GM19467 (cell line): ENCODE measurements at regions not wholly inside any gene's neighbourhood (a gene's known extent, or its start where the extent isn't known, plus 50 kb on each side); places are given as distances from the start of the nearest gene placed in this dataset.
"Not testable (repeated sequence)": the region's sequence is repeated elsewhere in the genome, so short reads cannot be mapped to it uniquely, and the experiment has no call there.

Experiments
- ATAC-seq: cut with Tn5 transposase; IDR thresholded peaks from one replicate; pipeline ENCODE4 v1.9.1; 2021; ENCODE audit warnings: mild to moderate bottlenecking, moderate library complexity; ENCODE audit not compliant: unreplicated experiment

DNA sequence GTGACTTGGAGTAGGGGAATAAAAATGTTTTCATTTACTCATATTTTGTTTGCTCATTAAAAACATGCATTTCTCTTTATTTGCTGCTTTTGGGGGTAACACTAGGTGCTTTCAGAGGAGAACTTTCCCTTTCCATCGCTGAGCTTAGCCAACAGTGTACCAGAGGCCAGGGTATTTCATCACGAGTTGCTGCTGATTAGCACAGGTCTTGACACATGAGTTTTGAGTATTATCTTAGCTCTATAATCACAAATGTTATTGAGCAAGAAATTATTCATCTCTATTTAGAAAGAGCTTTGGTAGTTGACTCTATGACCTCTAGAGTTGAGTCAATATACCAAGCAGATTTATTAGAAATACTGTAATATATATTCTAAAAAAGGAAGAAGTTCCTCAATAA, 375.9 kb downstream of the NXPH1 start:
- no peak for ATAC-seq

DNA sequence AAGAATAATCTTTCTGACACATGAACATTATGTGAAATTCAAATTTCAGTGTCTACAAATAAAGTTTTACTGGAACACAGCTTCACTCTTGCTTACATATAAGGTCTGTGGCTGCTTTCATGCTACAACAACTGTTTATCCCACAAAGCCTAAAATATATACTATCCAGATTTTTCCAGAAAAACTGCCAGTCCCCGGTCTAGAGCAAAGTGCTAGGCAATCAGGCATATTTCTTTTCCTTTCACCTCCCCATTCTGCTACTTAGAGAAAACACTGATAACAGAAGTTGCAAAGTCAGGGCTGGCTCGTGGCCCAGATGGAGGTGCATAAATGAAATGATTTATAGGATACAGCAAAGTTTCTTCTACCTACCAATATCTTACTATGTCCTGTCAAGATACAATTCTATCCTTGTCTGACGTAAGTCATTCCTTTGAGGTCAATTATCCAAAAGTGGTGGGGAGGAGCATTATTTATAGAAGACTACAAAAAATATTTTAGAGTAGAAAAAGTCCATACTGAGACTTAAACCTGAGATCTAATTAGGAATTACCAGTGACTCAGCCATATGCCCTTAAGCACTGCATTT, 384.1 kb downstream of the NXPH1 start:
- ATAC-seq, result no peak

DNA sequence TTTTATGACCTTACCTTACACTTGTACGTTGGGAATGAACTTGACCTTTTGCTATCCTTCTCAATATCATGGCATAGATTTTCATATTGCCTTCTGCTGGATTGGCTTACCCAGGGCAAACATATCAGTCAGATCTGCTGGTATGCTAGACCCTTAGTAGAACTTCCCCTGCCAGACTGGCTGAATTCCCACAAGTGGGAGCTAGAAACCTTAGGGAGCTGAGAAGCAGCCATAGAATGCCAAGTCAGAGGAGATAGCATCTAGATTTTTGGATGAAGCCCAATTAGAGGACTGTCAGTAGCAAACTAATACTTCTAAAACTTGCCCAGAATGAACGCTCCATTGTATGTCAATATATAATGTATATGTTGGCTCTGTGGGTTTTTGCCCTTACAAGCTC, 385.0 kb downstream of the NXPH1 start:
- no peak for ATAC-seq

DNA sequence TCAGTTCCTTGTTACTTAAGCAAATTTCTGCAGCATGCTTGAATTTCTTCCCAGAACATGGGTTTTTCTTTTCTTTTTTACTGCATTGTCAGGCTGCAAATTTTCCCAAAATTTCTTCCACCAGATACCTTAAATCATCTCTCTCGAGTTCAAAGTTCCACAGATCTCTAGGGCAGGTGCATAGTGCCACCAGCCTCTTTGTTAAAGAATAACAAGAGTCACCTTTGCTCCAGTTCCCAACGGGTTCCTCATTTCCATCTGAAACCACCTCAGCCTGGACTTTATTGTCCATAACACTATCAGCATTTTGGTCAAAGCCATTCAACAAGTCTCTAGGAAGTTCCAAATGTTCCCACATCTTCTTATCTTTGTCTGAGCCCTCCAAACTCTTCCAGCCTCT, 389.2 kb downstream of the NXPH1 start:
- ATAC-seq, result no peak

DNA sequence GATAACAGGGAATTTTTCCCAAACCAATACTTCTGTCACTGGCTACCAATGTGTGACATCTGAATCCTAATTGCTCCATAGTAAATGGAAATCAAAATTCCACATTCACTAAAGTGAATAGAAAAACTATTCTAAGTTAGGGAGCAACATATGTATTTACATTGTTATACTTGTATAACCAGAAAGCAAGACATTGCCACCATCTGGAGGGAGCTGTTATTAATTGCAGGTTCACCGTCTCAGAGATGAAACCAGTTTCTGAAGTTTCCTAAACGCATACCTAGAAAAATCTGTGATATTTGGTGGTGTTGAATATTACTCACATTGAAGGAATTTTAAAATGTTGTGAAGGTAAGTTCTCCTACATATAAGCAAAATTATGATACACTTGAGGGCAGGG, 390.1 kb downstream of the NXPH1 start:
- no peak for ATAC-seq

DNA sequence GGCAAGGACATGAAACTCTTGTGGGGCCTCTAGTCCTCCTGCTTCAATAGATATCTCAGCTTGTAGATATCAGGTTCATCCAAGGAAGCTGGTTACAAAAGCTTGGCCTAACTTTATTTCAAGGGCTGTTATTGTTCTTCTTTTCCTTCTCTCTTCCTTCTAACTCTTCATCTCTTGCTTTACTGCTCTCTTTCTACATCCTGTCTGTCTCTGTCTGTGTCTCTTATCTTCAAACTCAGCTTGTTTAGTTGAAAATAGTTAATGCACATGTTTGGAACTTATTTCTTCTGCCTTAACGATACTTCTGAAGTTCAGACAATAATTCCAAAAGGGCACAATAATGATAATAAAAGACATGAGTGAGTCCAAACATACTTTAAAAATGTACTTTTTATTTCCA, 393.9 kb downstream of the NXPH1 start:
- no peak for ATAC-seq

DNA sequence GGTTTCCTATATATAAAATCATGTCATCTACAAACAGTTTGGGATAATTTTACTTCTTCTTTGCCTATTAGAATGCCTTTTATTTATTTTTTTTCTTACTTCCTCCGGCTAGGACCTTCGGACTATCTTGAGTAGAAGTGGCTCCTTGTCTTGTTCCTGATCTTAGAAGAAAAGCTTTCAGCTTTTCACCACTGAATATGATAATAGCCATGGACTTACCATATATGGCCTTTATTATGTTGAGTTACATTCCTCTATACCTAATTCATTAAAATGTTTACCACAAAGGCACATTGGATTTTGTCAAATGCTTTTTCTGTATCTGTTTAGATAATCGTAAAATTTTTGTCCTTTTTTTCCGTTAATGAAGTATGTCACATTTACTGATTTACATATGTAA, 395.7 kb downstream of the NXPH1 start:
- ATAC-seq, result no peak

DNA sequence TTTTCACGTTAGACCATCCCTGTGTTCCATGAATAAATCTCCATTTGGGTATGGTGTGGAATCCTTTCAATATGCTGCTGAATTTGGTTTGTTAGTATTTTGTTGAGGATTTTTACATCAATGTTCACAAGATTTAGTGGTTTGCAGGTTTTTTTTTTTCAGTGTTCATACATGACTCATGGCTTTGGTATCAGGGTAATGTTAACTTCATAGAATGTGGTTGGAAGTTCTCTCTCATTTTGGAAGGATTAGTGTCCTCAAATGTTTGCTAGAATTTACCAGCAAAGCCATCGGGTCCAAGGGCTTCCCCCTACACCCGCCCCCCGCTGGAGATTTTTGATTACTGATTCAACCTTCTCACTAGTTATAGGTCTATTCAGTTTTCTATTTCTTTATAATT, 398.0 kb downstream of the NXPH1 start:
- no peak for ATAC-seq

DNA sequence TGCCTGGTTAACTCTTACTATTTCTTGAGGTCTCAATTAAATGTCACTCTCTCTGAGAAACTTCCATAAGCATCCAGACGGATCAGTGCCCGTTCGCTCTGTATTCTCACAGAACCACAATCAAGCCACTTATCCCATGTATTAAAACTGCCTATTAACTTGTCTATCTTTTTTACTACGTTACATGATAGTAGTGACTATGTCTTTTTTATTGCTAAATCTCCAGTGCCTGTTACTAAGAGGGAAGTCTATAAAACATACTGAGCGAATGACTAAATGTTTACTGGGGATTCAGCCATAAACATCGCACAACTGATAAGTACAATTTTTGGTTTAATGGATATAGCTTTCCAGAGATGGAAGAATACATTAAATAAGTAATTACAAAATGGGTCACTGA, 399.9 kb downstream of the NXPH1 start:
- ATAC-seq, result no peak

DNA sequence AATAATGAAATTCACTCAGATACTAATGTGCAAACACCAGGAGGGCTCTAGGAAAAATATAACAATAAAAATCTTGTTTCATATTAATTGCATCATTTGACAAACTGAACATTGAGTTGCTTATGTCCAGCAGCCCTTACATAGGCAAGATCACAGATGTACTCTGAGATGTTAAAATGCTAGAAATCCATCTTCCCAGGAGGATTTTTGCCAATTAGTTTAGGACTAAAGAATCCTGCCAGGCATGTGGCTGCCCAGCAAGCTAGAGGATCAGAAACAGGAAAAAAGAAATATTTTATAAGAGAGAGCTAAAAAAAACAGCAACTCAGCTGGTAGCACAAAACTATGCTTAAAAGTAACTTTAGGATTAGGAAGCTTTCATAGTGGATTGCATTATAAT, 407.8 kb downstream of the NXPH1 start:
- ATAC-seq, result no peak

DNA sequence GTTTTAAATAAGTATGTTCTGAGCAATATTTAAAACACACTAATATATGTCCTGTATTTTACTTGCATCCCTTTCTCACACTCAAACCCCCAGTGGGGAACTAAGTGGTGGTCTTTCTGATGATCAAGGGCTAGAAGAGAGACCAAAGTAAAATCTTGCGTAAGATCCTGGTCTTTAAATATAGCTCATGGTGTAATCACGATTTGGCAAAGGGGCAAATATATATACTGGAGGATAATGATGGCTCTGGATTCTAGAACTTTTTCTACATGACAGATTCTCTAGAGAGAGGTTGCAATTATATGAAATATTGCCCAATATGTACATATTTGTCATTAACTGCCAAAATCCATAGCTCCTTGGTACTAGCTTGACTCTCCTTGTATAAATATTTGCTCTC, 438.3 kb downstream of the NXPH1 start:
- ATAC-seq, result no peak

DNA sequence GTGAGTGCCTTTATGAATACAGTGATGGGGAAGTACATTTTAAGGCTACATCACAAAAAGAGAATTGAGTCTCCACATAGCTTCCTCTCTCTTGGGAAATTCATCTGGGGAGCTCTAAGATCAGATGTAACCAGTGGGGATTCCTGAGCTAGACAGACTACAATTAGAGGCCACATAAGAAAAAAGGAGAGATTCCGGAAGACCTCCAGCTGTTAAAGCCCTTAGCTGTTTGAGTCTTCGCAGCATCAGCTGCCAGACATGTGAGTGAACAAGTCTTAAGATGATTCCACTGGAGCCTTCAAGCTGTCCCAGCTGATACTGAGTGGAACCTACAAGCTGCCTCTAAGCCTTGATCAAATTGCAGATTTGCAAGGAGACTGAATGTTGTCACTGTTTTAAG, 448.5 kb downstream of the NXPH1 start:
- no peak for ATAC-seq

DNA sequence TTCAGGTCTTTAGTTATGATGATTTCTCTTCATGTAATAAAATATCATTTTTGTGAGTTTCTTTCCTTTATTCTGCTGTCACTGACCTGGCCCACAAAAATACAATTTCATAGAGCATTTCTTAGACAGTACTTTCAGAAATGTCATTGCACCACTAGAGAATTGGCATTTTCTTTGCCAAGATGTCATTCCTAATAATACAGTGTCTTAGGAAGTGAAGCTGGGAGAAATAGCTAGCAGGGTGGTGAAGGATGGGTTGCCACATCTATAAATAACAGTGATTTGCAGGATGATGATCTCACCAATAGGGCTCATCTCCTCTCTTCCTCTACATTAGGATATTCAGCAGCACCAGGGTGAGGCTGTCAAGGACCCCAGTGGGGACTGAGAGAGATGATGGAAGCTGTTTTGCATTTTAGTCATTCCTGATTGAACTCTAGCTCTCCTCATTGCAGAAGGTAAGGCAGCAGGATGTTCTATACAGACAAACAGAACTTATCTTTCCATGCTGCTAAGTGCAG, 452.1 kb downstream of the NXPH1 start:
- no peak for ATAC-seq

DNA sequence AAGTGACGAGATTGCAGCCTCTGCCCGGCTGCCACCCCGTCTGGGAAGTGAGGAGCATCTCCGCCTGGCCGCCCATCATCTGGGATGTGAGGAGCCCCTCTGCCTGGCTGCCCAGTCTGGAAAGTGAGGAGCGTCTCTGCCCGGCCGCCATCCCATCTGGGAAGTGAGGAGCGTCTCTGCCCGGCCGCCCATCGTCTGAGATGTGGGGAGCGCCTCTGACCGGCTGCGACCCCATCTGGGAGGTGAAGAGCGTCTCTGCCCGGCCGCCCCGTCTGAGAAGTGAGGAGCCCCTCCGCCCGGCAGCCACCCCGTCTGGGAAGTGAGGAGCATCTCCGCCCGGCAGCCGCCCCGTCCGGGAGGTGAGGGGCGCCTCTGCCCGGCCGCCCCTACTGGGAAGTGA, 456.9 kb downstream of the NXPH1 start:
- ATAC-seq, result not testable (repeated sequence)

DNA sequence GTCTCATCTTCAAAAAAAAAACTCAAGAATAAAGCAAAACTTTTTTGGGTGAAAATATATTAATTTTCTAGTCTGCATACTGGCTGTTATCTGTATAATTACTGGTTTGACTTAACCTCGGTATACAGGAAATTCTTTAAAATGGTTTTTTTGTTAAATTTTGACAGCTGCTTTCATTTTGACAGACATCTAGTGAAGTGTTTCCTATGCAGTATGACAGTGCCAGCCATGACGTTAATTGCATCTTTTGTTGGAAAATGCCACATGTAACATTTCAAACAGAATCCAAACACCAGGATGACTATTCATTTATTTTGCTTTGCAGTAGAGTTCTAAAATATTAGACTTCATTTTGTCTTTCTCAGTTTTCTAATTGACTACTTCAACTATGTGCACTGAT, 460.4 kb downstream of the NXPH1 start:
- no peak for ATAC-seq

DNA sequence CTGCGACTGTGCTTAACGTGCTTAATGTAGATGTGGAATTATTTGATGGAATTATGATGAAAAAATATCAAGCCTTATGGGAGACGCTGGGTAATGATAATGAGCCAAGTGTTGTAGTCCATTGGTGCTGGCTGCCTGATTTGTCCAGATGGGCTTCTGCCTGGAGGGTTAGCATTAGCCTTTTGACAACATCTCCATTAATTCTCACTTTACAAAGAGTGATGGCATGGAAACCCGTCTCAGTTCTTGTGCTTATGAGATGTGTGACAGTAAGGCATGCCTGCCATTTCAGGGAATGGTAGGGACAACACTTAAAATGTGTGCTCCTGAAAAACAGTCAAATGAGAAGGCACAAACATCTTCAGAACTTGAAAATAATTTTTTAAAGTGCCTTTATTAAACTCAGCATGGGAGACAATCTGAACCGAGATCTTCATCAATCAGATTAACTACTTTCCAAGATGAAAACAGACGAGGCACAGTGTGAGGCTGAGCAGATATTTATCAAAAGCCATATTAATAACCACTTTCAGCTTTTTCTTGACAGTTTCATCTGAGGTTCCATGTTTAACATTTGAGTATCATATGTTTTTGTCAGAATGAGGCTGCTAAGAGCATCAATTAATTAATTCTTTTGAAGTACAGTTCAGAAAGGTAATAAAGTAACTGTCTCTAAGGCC, 473.1 kb downstream of the NXPH1 start:
- no peak for ATAC-seq

DNA sequence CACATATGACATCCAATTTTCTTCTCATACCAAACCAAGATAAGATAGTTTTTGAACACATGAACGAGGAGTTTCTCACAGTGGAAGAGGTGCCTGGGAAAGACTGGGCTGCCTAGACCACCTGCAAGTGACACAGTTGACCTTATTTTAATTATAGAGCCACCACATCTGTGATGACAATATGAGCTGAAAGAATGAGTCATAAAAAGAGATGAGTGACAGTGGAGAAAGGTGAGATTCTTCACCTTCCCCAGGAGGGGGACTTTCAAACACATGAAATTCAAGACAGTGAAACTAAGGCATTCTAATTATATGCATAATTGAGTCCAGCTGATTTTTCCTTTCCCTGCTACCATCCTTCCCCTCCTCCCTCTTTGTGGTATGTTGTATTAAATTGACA, 475.5 kb downstream of the NXPH1 start:
- no peak for ATAC-seq

DNA sequence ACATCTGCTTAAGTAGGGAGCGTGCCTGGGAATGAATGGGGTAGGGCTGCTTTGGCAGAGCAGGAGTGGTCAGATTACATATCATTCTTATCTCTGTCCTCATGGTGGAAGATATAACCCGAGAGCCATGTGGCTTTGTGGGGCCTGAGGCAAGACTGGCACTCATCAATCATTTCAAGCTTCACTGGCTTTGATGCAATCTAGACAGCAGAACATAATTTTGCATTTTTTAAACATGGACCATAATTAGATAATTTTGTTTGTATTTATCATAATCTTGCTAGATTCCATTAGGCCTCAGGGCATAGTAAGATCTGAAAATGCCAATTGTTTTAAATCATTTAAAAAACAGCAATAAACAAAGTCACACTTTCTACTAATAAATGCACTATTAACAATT, 480.3 kb downstream of the NXPH1 start:
- no peak for ATAC-seq

DNA sequence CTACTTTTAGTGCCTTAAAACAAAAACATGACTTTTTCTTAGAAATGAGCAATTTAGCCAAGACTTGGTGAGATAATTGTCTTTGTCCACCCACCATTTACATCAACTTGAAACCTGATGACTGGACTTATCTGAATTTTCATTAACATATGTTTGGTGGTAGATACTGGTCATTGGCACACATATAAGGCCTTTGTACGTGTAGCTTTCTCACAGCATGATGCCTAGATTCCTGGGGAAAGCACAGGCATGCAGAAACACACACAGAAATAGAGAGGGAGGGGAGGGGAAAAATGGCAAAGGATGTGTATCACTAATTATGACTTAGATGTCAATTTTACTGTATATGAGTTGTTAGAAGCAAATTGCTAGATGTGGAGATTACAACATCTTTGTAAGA, 488.4 kb downstream of the NXPH1 start:
- ATAC-seq, result no peak

DNA sequence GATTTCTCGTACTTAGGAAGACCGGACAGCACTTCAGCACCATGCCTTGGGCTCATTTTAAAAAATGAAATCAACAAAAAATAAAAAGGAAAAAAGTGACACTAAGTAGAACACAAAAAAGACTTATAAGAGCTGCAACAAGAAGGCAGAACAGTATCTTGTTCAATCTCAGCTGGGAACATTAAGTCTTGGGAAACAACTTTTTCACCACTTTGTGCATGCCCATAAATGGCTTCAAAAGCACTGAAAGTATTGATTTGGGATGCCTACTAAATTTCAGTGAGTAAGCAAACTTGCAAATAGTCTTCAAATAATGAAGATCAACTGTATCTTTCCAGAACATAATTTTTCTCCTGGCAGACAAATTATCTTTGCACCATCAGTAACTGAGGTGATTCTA, 489.3 kb downstream of the NXPH1 start:
- no peak for ATAC-seq

DNA sequence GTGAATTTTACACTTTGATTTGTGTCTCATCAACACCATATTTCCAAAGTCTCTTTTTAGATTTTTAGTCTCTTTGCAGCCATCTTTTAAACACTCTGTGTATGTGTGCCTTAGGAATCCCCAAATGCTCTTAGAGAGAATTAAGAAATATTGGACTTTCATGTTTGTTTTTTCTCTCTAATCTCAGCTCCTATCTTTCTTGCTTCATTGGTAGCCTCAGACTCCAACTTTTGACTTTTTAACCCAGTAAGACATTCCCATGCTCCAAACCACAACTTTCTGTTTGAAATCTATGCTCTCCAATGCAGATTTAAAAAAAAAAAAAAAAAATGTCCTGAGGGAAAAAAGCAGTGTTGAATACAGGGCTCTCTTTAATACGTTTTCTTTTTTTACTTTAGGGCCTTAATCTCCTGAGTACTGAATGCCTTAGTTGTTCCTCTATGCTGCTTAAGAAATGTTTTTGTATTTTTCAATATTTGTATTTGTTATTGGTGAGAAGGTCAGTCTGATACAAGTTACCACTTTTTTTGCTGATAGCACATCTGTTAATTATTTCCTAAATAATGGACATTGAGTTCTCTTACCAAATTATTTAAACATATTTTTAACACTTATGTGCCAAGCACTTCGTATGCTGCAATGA, 489.9 kb downstream of the NXPH1 start:
- ATAC-seq, result no peak

DNA sequence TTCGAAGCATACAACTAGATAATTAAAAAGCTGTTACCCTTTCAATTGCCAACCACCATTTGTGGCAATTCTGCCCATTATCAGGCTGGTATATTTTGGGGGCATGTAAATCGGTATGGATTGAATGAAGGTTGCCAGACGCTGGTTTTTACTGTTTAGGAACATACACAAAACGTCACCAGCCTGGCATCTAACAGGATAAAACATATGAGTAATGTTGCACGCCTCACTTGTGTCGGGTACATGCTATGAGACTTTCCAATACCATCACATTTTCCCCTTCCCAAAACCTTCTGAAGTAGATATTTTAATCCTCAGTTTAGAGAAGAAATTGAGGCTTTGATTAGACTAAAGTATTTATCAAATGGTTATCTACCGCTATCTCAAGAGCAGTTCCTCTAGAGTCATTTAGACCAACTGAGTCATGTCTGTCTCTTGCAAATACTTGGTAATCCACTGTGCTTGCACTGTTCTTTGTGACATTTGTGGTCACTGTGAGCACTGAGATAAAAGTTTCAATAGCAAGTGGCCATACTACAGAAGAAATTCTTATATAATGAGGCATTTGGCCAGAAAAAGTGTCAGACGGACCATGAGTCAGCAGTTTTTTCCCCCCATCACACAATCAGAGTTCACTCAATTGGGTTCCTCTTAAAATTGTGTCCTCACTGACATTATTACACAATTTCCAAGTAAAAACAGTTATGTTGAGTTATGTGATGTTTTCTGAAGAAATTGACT, 498.7 kb downstream of the NXPH1 start:
- ATAC-seq, result no peak
